ENCODE measurements at regions not wholly inside any gene's neighbourhood (a gene's known extent, or its start where the extent isn't known, plus 50 kb on each side); places are given as distances from the start of the nearest gene placed in this dataset.

- TF ChIP-seq GABPB1 (CRISPR knock-in tag; IDR thresholded peaks at IDR 0.05) = no peak
- TF ChIP-seq CDX4 (CRISPR knock-in tag; IDR thresholded peaks at IDR 0.05; ENCODE audit: borderline replicate concordance) = no peak
These were observed 1236.6 kb downstream of the BCL11B start (continued) for GRCh38 chr14:98035396-98035795.

GRCh38 chr14:98037831-98038230 is 1234.2 kb downstream of the BCL11B start:
- peaks cover 25% of the 10 kb centered on the region for H3K9me3 Mint-ChIP-seq
- no peak for ATAC-seq
- H3K36me3 Mint-ChIP-seq = no peaks in the 10 kb centered on the region
- no peaks in the 10 kb centered on the region for H3K27me3 Mint-ChIP-seq (ENCODE audit: low read depth)
- H3K27ac Mint-ChIP-seq = no peak overlapping the region
- no peak for TF ChIP-seq MYBL2 (CRISPR knock-in tag; IDR thresholded peaks at IDR 0.05)
- no peak for DNase-seq (ENCODE audit: low spot score)
- CTCF ChIA-PET = no interaction called here
- no peak overlapping the region for H3K4me3 Mint-ChIP-seq
- POLR2A ChIA-PET = no interaction called here
- H3K4me1 Mint-ChIP-seq = no peaks in the 10 kb centered on the region

GRCh38 chr14:98056946-98057345 is 1215.1 kb downstream of the BCL11B start:
- CTCF ChIA-PET = no interaction called here
- Mint-ChIP-seq H3K36me3 (no peaks in the 10 kb centered on the region), H3K4me1 (peaks cover 15% of the 10 kb centered on the region), H3K9me3 (peaks cover 6% of the 10 kb centered on the region; the same call in 1 of the 2 replicates), H3K27ac (no peak overlapping the region), H3K4me3 (no peak overlapping the region), H3K27me3 (ENCODE audit: low read depth) (no peaks in the 10 kb centered on the region)
- POLR2A ChIA-PET = no interaction called here
- DNase-seq (ENCODE audit: low spot score) = no peak
- TF ChIP-seq E2F4 (CRISPR knock-in tag; IDR thresholded peaks at IDR 0.05; ENCODE audit: borderline replicate concordance, low read depth) (no peak), SMAD3 (CRISPR knock-in tag; IDR thresholded peaks at IDR 0.05; ENCODE audit: borderline replicate concordance) (no peak), E2F5 (CRISPR knock-in tag; IDR thresholded peaks at IDR 0.05) (no peak), ATF1 (CRISPR knock-in tag; IDR thresholded peaks at IDR 0.05) (no peak)
- ATAC-seq = no peak

GRCh38 chr14:98059106-98059505 is 1212.9 kb downstream of the BCL11B start:
- no peak for DNase-seq (ENCODE audit: low spot score)
- H3K27me3 Mint-ChIP-seq (ENCODE audit: low read depth) = no peaks in the 10 kb centered on the region
- H3K9me3 Mint-ChIP-seq = peaks cover 15% of the 10 kb centered on the region
- peaks cover 15% of the 10 kb centered on the region for H3K4me1 Mint-ChIP-seq
- H3K36me3 Mint-ChIP-seq = no peaks in the 10 kb centered on the region
- ChIA-PET POLR2A (no interaction called here), CTCF (no interaction called here)
- no peak overlapping the region for H3K4me3 Mint-ChIP-seq
- TF ChIP-seq ZNF512 (CRISPR knock-in tag; IDR thresholded peaks at IDR 0.05; ENCODE audit: borderline replicate concordance) (no peak), MYBL2 (CRISPR knock-in tag; IDR thresholded peaks at IDR 0.05) (no peak)
- no peak for ATAC-seq
- H3K27ac Mint-ChIP-seq = no peak overlapping the region

- Mint-ChIP-seq H3K36me3 (no peaks in the 10 kb centered on the region), H3K27me3 (ENCODE audit: low read depth) (no peaks in the 10 kb centered on the region), H3K27ac (no peak overlapping the region), H3K4me1 (no peaks in the 10 kb centered on the region), H3K9me3 (peaks cover 18% of the 10 kb centered on the region), H3K4me3 (no peak overlapping the region)
- POLR2A ChIA-PET = no interaction called here
- CTCF ChIA-PET = no interaction called here
- ATAC-seq = no peak
- no peak for DNase-seq (ENCODE audit: low spot score)
- TF ChIP-seq ETV6 (CRISPR knock-in tag; IDR thresholded peaks at IDR 0.05) (no peak), STAT6 (CRISPR knock-in tag; conservative IDR thresholded peaks at IDR 0.05; ENCODE audit: low read depth) (no peak), AR (CRISPR knock-in tag; IDR thresholded peaks at IDR 0.05) (no peak), ZNF263 (CRISPR knock-in tag; IDR thresholded peaks at IDR 0.05; ENCODE audit: low read depth) (no peak), ZMAT4 (CRISPR knock-in tag; IDR thresholded peaks at IDR 0.05) (no peak), FOXP1 (CRISPR knock-in tag; IDR thresholded peaks at IDR 0.05; ENCODE audit: borderline replicate concordance) (no peak), ZNF219 (CRISPR knock-in tag; IDR thresholded peaks at IDR 0.05; ENCODE audit: borderline replicate concordance) (no peak)
These were observed 1209.9 kb downstream of the BCL11B start for GRCh38 chr14:98062083-98062482.

Data from WTC11 (cell line).